NCI-H748 (cell line): ENCODE measurements at regions not wholly inside any gene's neighbourhood (a gene's known extent, or its start where the extent isn't known, plus 50 kb on each side); places are given as distances from the start of the nearest gene placed in this dataset.

ENCODE experiments used
- DNase-seq: peaks from one replicate; lab custom pipeline; 2025; ENCODE audit not compliant: unreplicated experiment; lab: John Stamatoyannopoulos, UW

- peak; percentile 6 for DNase-seq
Measured at GRCh38 chr1:234709473-234710228, 99.7 kb upstream of the IRF2BP2 start.

GRCh38 chr1:234708700-234709395 lies 98.9 kb upstream of the IRF2BP2 start:
- DNase-seq = no peak

- DNase-seq = no peak
Measured at GRCh38 chr1:234707641-234708040, 97.7 kb upstream of the IRF2BP2 start.

GRCh38 chr1:234706931-234707330 lies 97.0 kb upstream of the IRF2BP2 start:
- DNase-seq = no peak

- DNase-seq = no peak
Measured at GRCh38 chr1:234706199-234706598, 96.2 kb upstream of the IRF2BP2 start.

- no peak for DNase-seq
Measured at GRCh38 chr1:234705615-234706014, 95.6 kb upstream of the IRF2BP2 start.

- no peak for DNase-seq
Measured at GRCh38 chr1:234704106-234704887, 94.3 kb upstream of the IRF2BP2 start.

GRCh38 chr1:234702342-234703000 lies 92.5 kb upstream of the IRF2BP2 start:
- DNase-seq = no peak

GRCh38 chr1:234701737-234702341 lies 91.9 kb upstream of the IRF2BP2 start:
- no peak for DNase-seq

- DNase-seq = no peak
Measured at GRCh38 chr1:234699795-234700665, 90.1 kb upstream of the IRF2BP2 start.

GRCh38 chr1:234698686-234699085 lies 88.7 kb upstream of the IRF2BP2 start:
- no peak for DNase-seq

GRCh38 chr1:234697741-234698140 lies 87.8 kb upstream of the IRF2BP2 start:
- no peak for DNase-seq

- DNase-seq = no peak
Measured at GRCh38 chr1:234697015-234697414, 87.0 kb upstream of the IRF2BP2 start.

- DNase-seq = no peak
Measured at GRCh38 chr1:234696148-234696576, 86.2 kb upstream of the IRF2BP2 start.

- no peak for DNase-seq
Measured at GRCh38 chr1:234694661-234695060, 84.7 kb upstream of the IRF2BP2 start.

- no peak for DNase-seq
Measured at GRCh38 chr1:234692966-234693580, 83.1 kb upstream of the IRF2BP2 start.

GRCh38 chr1:234691567-234691966 lies 81.6 kb upstream of the IRF2BP2 start:
- DNase-seq = no peak

GRCh38 chr1:234690872-234691271 lies 80.9 kb upstream of the IRF2BP2 start:
- DNase-seq = no peak

GRCh38 chr1:234689236-234689635 lies 79.3 kb upstream of the IRF2BP2 start:
- DNase-seq = no peak
